Activated CD4-positive, alpha-beta T cell treated with anti-CD3 and anti-CD28 coated beads, Interleukin-2, amount 50 U/mL, for 1 hour (primary cell): ENCODE measurements at regions not wholly inside any gene's neighbourhood (a gene's known extent, or its start where the extent isn't known, plus 50 kb on each side); places are given as distances from the start of the nearest gene placed in this dataset.
"Not testable (repeated sequence)": the region's sequence is repeated elsewhere in the genome, so short reads cannot be mapped to it uniquely, and the experiment has no call there.

Experiments
- DNase-seq: peaks from one replicate; pipeline ENCODE4 v3.0.0-alpha.2; 2020

GRCh38 chr13:78540058-78540457, 63.3 kb downstream of the POU4F1 start:
- no peak for DNase-seq

- not testable (repeated sequence) for DNase-seq
Observed at GRCh38 chr13:78526044-78526443, 77.3 kb downstream of the POU4F1 start.

DNA sequence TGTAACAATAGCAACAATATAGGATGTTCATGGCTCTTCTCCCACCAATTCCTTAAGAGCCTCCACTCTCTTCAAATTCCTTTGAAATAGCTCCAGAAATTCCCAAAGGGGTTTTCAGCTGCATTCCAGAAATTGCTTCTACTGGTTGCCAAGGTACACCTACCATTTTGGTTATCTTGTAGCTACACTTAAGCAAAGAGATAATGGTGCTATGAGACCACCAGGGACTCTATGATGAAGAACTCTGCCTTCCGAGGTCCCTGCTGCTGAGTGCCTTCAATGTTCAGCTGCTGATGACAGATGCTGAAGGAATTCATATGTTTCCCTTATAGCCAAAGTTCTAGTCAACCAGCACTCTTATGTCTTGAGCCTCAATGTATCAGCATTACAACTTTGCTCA, 78.4 kb downstream of the POU4F1 start:
- DNase-seq, result no peak

- DNase-seq, result no peak
Observed at GRCh38 chr13:78521091-78521490, 82.3 kb downstream of the POU4F1 start.

GRCh38 chr13:78520425-78520824, 82.9 kb downstream of the POU4F1 start:
- no peak for DNase-seq

DNA sequence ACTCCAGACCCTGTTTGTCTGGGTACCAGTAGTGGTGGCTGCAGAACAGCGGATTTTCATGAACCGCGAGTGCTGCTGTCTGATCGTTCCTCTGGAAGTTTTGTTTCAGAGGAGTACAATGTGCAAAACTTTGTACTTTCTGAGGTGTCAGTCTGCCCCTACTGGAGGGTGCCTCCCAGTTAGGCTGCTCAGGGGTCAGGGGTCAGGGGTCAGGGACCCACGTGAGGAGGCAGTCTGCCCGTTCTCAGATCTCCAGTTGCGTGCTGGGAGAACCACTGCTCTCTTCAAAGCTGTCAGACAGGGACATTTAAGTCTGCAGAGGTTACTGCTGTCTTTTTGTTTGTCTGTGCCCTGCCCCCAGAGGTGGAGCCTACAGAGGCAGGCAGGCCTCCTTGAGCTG, 84.9 kb downstream of the POU4F1 start:
- not testable (repeated sequence) for DNase-seq

- no peak for DNase-seq
Observed at GRCh38 chr13:78499802-78500201, 103.5 kb downstream of the POU4F1 start.

DNA sequence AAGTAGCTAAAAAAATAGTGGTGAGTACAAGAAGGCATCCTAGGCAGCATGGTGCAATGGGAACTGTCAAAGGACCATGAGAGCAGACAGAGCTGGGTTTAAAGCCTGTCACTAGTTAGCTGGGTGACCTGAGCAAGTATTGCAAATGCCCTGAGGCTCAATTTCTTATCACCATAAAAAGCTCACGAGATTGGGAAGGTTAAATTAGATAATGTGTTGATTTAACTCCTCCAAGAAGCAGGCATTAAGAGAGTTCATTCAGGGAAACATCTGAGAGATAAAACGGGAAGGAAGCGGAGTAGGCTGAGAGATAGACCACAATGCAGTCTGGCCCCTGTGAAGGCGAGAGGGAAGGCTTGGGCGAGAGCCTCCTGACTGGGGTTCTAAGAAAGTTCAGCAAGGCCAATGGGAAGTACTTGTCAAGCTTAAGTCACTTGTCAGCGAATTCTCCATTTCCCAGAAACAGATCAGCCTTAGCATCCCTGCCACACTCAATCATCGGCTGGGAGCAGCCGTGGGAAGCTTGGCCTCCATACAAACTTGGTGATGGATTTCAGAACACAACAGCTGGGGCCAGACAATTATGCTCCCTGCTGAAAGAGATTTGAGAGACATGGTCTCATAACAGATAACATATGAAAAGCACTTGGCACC, 105.5 kb downstream of the POU4F1 start:
- no peak for DNase-seq

- no peak for DNase-seq
Observed at GRCh38 chr13:78491978-78492377, 111.4 kb downstream of the POU4F1 start.

GRCh38 chr13:78490225-78490624, 113.1 kb downstream of the POU4F1 start:
- not testable (repeated sequence) for DNase-seq

DNA sequence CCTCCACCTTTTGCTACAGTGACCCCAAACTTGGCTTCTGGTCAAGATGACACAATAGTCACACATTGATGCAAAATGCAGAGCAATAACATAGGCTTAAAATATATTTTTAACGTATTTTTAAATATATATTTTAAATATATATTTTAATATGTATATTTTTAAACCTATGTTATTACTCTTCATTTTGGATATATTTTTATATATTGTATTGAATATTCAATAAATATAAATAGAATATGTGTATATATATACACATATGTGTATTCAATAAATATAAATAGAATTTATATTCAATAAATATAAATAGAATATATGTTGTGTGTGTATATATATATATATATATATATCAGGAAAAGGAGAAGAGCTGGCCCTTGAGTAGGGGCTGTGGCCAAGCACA, 115.6 kb downstream of the POU4F1 start:
- DNase-seq, result no peak

- DNase-seq, result no peak
Observed at GRCh38 chr13:78485803-78486202, 117.5 kb downstream of the POU4F1 start.

DNA sequence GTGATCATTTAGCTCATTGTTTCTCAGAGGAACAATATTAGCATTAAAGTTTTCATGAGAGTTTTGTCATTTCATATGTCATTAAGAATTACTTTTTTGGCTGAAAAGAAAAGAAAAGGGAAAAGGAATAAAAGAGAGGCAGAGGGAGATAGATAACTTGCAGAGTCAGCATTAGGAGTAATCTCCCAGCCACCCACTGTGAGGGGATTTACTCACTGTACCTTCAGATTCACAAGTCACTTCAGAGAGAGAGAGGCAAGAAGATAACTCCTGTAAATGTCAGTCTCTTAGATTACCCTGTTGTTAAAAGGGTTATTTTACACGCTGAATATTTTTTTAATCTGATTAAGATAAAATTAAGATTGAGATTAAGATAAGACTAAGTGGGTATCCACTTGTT, 125.2 kb downstream of the POU4F1 start:
- no peak for DNase-seq

- DNase-seq, result no peak
Observed at GRCh38 chr13:78476910-78477309, 126.4 kb downstream of the POU4F1 start.

DNA sequence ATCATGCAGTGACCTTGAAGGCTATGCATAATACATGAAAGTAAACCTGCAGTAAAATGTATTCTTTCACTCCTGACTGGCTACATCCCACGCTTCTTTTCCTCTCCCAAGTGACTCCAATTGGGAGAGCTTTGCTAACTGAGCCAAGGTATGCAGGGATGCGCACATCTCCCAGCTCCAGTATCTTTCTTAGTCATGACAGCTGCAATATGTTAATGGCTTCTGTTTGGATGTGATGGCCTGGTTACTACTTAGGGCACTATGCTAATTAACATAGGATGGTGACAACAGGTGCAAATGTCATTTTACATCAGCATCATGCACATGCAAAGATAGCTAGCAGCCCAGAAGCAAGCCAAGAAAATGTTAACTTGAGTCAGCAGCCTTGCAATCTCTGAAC, 134.7 kb downstream of the POU4F1 start:
- DNase-seq, result no peak

GRCh38 chr13:78465250-78465649, 138.1 kb downstream of the POU4F1 start:
- DNase-seq, result no peak

GRCh38 chr13:78460176-78460575, 143.2 kb downstream of the POU4F1 start:
- DNase-seq, result no peak

GRCh38 chr13:78443839-78444238, 159.5 kb downstream of the POU4F1 start:
- no peak for DNase-seq

DNA sequence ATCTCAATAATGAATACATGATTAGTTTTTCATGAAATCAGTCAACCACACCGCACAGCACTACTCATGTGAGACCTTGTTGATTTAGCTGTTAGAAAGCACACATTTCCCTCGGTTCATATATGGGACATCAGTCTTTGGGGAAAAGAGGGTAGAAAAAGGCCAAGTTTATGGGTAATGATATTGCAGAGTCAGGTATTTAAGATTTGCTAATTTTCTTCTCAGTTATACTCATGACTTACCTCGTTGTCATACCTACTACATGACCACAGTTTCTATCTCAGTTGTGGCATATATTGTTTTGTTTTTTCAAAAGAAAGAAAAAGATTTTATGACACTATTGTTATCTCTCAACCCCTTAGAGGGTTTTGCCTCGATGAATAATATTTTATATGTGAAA, 165.6 kb downstream of the POU4F1 start:
- no peak for DNase-seq

DNA sequence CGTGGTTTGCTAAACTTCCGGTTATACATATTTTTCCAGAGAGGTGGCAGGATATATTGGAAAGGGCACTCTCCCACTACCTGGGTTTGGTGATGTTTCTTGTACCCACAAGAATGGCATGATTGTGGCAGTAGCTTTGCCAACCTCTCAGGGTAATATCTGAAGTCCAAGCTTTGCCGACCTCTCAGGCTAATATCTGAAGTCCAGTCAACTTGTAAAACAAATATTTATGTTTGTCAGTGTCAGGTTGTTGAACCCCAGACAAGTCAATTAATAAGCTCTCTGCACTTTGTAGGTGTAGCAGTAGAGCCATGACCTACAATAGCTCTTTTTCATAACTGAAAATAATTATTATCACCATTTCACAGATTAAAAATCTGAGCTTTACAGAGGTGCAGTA, 167.0 kb downstream of the POU4F1 start:
- DNase-seq, result no peak

- no peak for DNase-seq
Observed at GRCh38 chr13:78431328-78431727, 172.0 kb downstream of the POU4F1 start.

DNA sequence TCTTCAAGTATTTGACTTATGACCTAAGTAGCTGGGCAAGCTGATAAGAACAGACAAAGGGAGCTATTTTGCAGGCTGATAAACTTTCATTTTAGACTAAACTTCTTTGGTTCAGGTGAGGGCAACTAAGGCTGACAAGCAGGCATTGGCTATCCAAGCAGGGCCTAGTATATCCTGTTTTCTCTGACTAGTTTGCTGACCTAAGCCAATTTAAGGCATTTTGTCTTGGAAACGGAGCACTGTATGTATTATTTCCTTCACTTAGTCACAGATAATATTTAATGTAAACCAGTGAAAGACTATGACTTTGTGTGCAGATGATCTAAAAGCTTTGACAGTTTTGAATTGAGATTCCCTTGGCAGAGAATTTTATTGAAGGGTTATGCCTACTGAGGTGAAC, 172.5 kb downstream of the POU4F1 start:
- DNase-seq, result no peak

GRCh38 chr13:78430166-78430791, 173.1 kb downstream of the POU4F1 start:
- no peak for DNase-seq

DNA sequence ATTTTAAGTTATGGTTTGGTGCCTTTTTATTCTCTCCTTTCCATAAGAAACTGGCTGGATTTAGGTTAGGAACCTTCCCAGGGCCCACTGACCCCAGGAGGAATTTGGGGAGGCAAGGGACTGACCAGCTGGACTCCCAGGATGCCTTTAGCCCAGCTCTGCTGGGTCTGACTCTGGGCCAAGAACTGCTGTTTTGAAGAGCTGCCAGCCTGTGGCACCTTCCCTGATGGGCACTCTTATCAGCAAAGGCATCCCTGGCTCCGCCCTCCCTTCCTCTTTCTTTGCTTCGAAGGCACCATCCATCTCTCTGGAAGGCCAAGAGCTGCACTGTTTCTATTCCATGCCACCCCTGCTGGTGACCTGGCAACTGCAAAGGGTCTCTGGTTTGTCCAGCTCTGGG, 174.7 kb downstream of the POU4F1 start:
- DNase-seq, result no peak

GRCh38 chr13:78426183-78426582, 177.2 kb downstream of the POU4F1 start:
- DNase-seq, result no peak
